ENCODE measurements at regions not wholly inside any gene's neighbourhood (a gene's known extent, or its start where the extent isn't known, plus 50 kb on each side); places are given as distances from the start of the nearest gene placed in this dataset.

- Histone ChIP-seq H3K36me3 (no peaks in the 10 kb centered on the region), H3K27ac (no peak overlapping the region), H3K9me3 (no peaks in the 10 kb centered on the region), H3K4me1 (no peaks in the 10 kb centered on the region), H3K4me3 (no peak overlapping the region), H3K27me3 (no peaks in the 10 kb centered on the region)
- ATAC-seq (ENCODE audit: low FRiP score in 2 of 2): no peak
- WGBS, 2 donors: 90 to 91% methylated on average over 3 of the region's 3 CpGs
- DNase-seq: no peak
- TF ChIP-seq POLR2AphosphoS5 (IDR thresholded peaks at IDR 0.05) (no peak), POLR2A (IDR thresholded peaks at IDR 0.05) (no peak)
Measured at GRCh38 chr4:18444206-18444605, 422.7 kb upstream of the LCORL start.

GRCh38 chr4:18442957-18443356, 421.4 kb upstream of the LCORL start:
- no peak for TF ChIP-seq EP300 (IDR thresholded peaks at IDR 0.05)
- no peak for TF ChIP-seq POLR2AphosphoS5 (IDR thresholded peaks at IDR 0.05)
- no peak for TF ChIP-seq POLR2A (IDR thresholded peaks at IDR 0.05)
- TF ChIP-seq CTCF (IDR thresholded peaks at IDR 0.05): no peak
- H3K27me3 ChIP-seq: no peaks in the 10 kb centered on the region

GRCh38 chr4:18441676-18442075, 420.1 kb upstream of the LCORL start:
- no peak overlapping the region for H3K4me3 ChIP-seq
- no peak overlapping the region for H3K27ac ChIP-seq
- no peaks in the 10 kb centered on the region for H3K36me3 ChIP-seq
- ATAC-seq (ENCODE audit: low FRiP score in 2 of 2) (no peak), DNase-seq (no peak)
- no peaks in the 10 kb centered on the region for H3K4me1 ChIP-seq
- 44 to 51% methylated on average over 2 of the region's 2 CpGs for WGBS, 2 donors
- TF ChIP-seq CTCF (IDR thresholded peaks at IDR 0.05) (no peak), POLR2AphosphoS5 (IDR thresholded peaks at IDR 0.05) (no peak), EP300 (IDR thresholded peaks at IDR 0.05) (no peak), POLR2A (IDR thresholded peaks at IDR 0.05) (no peak)
- H3K9me3 ChIP-seq: no peaks in the 10 kb centered on the region
- H3K27me3 ChIP-seq: no peaks in the 10 kb centered on the region

More at GRCh38 chr4:18442957-18443356, 421.4 kb upstream of the LCORL start:
- WGBS, 2 donors: 46 to 67% methylated on average over 1 of the region's 1 CpG
- DNase-seq: no peak
- no peak overlapping the region for H3K4me3 ChIP-seq
- H3K36me3 ChIP-seq: no peaks in the 10 kb centered on the region
- no peak for ATAC-seq (ENCODE audit: low FRiP score in 2 of 2)
- H3K9me3 ChIP-seq: no peaks in the 10 kb centered on the region
- H3K27ac ChIP-seq: no peak overlapping the region
- H3K4me1 ChIP-seq: no peaks in the 10 kb centered on the region

- no peaks in the 10 kb centered on the region for H3K27me3 ChIP-seq
- H3K9me3 ChIP-seq: no peaks in the 10 kb centered on the region
- no peak overlapping the region for H3K4me3 ChIP-seq
- no peak for TF ChIP-seq EP300 (IDR thresholded peaks at IDR 0.05)
- TF ChIP-seq POLR2AphosphoS5 (IDR thresholded peaks at IDR 0.05): no peak
- TF ChIP-seq CTCF (IDR thresholded peaks at IDR 0.05): no peak
- TF ChIP-seq POLR2A (IDR thresholded peaks at IDR 0.05): no peak
- 78 to 79% methylated on average over 3 of the region's 3 CpGs for WGBS, 2 donors
- no peak for ATAC-seq (ENCODE audit: low FRiP score in 2 of 2)
- DNase-seq: no peak
- H3K36me3 ChIP-seq: no peaks in the 10 kb centered on the region
- no peak overlapping the region for H3K27ac ChIP-seq
- H3K4me1 ChIP-seq: no peaks in the 10 kb centered on the region
Measured at GRCh38 chr4:18441203-18441590, 419.6 kb upstream of the LCORL start.

GRCh38 chr4:18440527-18441202, 419.1 kb upstream of the LCORL start:
- Histone ChIP-seq H3K36me3 (no peaks in the 10 kb centered on the region), H3K4me1 (no peaks in the 10 kb centered on the region), H3K27ac (no peak overlapping the region), H3K9me3 (no peaks in the 10 kb centered on the region), H3K27me3 (no peaks in the 10 kb centered on the region), H3K4me3 (no peak overlapping the region)
- ATAC-seq (ENCODE audit: low FRiP score in 2 of 2) (no peak), DNase-seq (no peak)
- no peak for TF ChIP-seq POLR2AphosphoS5 (IDR thresholded peaks at IDR 0.05)
- TF ChIP-seq EP300 (IDR thresholded peaks at IDR 0.05): no peak
- TF ChIP-seq POLR2A (IDR thresholded peaks at IDR 0.05): no peak
- TF ChIP-seq CTCF (IDR thresholded peaks at IDR 0.05): no peak
- WGBS, 2 donors: 39 to 41% methylated on average over 7 of the region's 7 CpGs
